Muscle of leg (tissue), 3 donors: ENCODE measurements at regions not wholly inside any gene's neighbourhood (a gene's known extent, or its start where the extent isn't known, plus 50 kb on each side); places are given as distances from the start of the nearest gene placed in this dataset.
"Not testable (repeated sequence)": the region's sequence is repeated elsewhere in the genome, so short reads cannot be mapped to it uniquely, and the experiment has no call there.

ENCODE experiments used
- DNase-seq: peaks from one replicate; pipeline ENCODE4 v3.0.0; 2013
- H3K27ac ChIP-seq: one replicate; pipeline ENCODE4 v1.5.1; 2013; ENCODE audit warnings: mild to moderate bottlenecking, low read length, control low read depth
- H3K27me3 ChIP-seq: one replicate; pipeline ENCODE4 v1.6.1; 2013; ENCODE audit warnings: low read length; ENCODE audit not compliant: control insufficient read depth, insufficient read depth
- H3K36me3 ChIP-seq: one replicate; pipeline ENCODE4 v1.6.1; 2013; ENCODE audit warnings: low read length; ENCODE audit not compliant: control insufficient read depth, insufficient read depth
- H3K4me1 ChIP-seq: one replicate; pipeline ENCODE4 v1.6.1; 2013; ENCODE audit warnings: low read length; ENCODE audit not compliant: control insufficient read depth, insufficient read depth
- H3K4me3 ChIP-seq: one replicate; pipeline ENCODE4 v1.5.1; 2013; ENCODE audit warnings: low read length, control low read depth
- H3K9me3 ChIP-seq: replicated peaks from 2 replicates; pipeline ENCODE4 v1.6.1; 2013; ENCODE audit warnings: low read depth, low read length; ENCODE audit not compliant: control insufficient read depth
- WGBS: methylation state at CpG from one replicate; pipeline ENCODE4 v1.1.5; 2013; ENCODE audit warnings: missing lambda C conversion rate; ENCODE audit not compliant: insufficient coverage; 5-methylcytosine and 5-hydroxymethylcytosine counted together

- H3K4me3 ChIP-seq, H3K4me1 ChIP-seq, H3K27ac ChIP-seq, H3K9me3 ChIP-seq, H3K36me3 ChIP-seq, H3K27me3 ChIP-seq, DNase-seq: not testable (repeated sequence)
- 92% methylated on average over 4 of the region's 7 CpGs for WGBS
Measured at GRCh38 chr10:33853221-33853620, 518.8 kb upstream of the NRP1 start.

DNA sequence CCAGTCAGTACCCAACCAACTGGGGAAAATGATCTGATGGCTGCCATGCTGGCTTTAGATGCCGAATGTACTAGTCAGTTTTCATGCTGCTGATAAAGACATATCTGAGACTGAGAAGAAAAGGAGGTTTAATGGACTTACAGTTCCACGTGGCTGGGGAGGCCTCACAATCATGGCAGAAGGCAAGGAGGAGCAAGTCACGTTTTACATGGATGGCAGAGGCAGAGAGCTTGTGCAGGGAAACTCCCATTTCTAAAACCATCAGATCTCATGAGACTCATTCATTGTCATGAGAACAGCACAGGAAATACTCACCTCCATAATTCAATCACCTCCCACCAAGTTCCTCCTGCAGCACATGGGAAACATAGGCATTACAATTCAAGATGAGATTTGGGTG is 508.9 kb upstream of the NRP1 start:
- Histone ChIP-seq H3K36me3 (no peaks in the 10 kb centered on the region), H3K9me3 (peaks cover 2% of the 10 kb centered on the region), H3K27me3 (no peaks in the 10 kb centered on the region), H3K4me1 (no peaks in the 10 kb centered on the region), H3K27ac (no peak overlapping the region), H3K4me3 (no peak overlapping the region)
- no peak for DNase-seq
- WGBS, result 100% methylated on average over 1 of the region's 3 CpGs

DNA sequence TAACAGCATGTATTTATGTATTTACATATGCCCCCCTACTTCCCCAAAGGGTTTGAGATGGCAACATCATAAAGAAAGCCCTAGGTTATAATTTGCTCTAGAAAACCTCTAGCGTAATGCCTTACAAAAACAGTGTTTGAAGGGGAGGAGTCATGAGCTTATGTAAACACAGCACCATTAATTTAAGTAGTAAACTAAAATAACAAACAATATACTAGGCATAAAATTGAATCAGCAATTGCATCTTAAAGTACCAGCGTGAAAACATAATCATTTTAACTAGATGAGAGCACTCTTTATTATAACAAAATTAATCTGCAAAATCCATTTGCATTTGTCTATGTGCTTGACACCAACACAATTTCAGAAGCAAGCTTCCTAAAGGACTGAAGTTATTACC is 507.2 kb upstream of the NRP1 start:
- no CpG with 5 or more reads among the region's 2 CpGs for WGBS
- Histone ChIP-seq H3K4me3 (no peak overlapping the region), H3K36me3 (no peaks in the 10 kb centered on the region), H3K27ac (no peak overlapping the region), H3K4me1 (no peaks in the 10 kb centered on the region), H3K9me3 (peaks cover 2% of the 10 kb centered on the region), H3K27me3 (no peaks in the 10 kb centered on the region)
- no peak for DNase-seq

- no peak for DNase-seq
- Histone ChIP-seq H3K4me1 (no peaks in the 10 kb centered on the region), H3K27me3 (no peaks in the 10 kb centered on the region), H3K9me3 (peaks cover 2% of the 10 kb centered on the region), H3K4me3 (no peak overlapping the region), H3K36me3 (no peaks in the 10 kb centered on the region), H3K27ac (no peak overlapping the region)
- no CpG with 5 or more reads among the region's 3 CpGs for WGBS
Measured at GRCh38 chr10:33838731-33839130, 504.3 kb upstream of the NRP1 start.

DNA sequence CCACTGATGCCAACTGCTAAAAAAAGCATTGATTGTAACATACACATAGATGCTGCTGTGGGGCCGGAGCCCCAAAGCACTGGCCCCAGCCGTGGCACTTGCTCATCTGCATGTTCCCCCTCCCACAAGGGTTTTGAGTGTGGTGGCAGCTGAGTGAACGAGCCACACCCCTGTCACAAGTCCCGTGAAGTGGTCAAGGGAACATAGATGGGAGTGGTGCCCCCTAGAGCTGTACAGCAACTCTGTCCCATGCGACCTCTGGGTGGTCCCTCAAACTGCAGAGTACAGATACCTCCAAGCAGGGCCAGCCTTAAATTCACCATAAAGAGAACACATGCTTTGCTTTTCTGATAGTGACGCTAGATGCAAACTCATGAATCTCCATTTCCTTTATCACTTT is 503.3 kb upstream of the NRP1 start:
- 94% methylated on average over 3 of the region's 6 CpGs for WGBS
- no peaks in the 10 kb centered on the region for H3K36me3 ChIP-seq

GRCh38 chr10:33835556-33835955 is 501.1 kb upstream of the NRP1 start:
- Histone ChIP-seq H3K4me1 (no peaks in the 10 kb centered on the region), H3K27me3 (no peaks in the 10 kb centered on the region), H3K36me3 (no peaks in the 10 kb centered on the region), H3K4me3 (no peak overlapping the region), H3K27ac (no peak overlapping the region), H3K9me3 (no peaks in the 10 kb centered on the region)
- DNase-seq, result no peak
- WGBS, result no CpG with 5 or more reads among the region's 1 CpG

More for the DNA sequence above, 503.3 kb upstream of the NRP1 start:
- Histone ChIP-seq H3K27ac (no peak overlapping the region), H3K4me3 (no peak overlapping the region), H3K4me1 (no peaks in the 10 kb centered on the region), H3K27me3 (no peaks in the 10 kb centered on the region), H3K9me3 (no peaks in the 10 kb centered on the region)
- no peak for DNase-seq

GRCh38 chr10:33833566-33833965 is 499.1 kb upstream of the NRP1 start:
- Histone ChIP-seq H3K27me3 (no peaks in the 10 kb centered on the region), H3K9me3 (no peaks in the 10 kb centered on the region), H3K36me3 (no peaks in the 10 kb centered on the region), H3K27ac (no peak overlapping the region), H3K4me3 (no peak overlapping the region), H3K4me1 (no peaks in the 10 kb centered on the region)
- 90% methylated on average over 3 of the region's 5 CpGs for WGBS
- DNase-seq, result no peak

GRCh38 chr10:33832124-33832787 is 497.8 kb upstream of the NRP1 start:
- Histone ChIP-seq H3K9me3 (no peaks in the 10 kb centered on the region), H3K4me3 (no peak overlapping the region), H3K27ac (no peak overlapping the region), H3K27me3 (no peaks in the 10 kb centered on the region), H3K4me1 (no peaks in the 10 kb centered on the region), H3K36me3 (no peaks in the 10 kb centered on the region)
- no CpG with 5 or more reads among the region's 4 CpGs for WGBS
- no peak for DNase-seq

DNA sequence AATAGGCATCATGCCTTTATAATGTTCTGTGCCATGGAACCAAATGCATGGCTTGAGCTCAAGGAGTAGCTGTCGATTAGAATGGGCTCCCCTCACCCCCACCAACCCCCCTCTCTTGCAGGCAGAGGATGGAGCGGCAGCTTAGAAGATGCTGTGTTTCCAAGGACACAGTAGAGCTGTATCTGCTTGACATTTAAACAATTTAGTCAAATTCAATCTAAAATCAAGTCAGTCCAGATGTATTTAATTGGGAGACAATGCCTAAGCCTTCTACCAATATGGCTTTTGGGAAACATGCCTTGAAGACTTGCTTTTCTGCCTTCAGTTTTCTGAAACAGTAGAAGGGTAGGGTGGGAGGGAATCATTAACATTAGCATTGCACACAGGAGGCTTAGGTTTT is 497.1 kb upstream of the NRP1 start:
- Histone ChIP-seq H3K4me3 (no peak overlapping the region), H3K9me3 (no peaks in the 10 kb centered on the region), H3K4me1 (no peaks in the 10 kb centered on the region), H3K27ac (no peak overlapping the region), H3K27me3 (no peaks in the 10 kb centered on the region), H3K36me3 (no peaks in the 10 kb centered on the region)
- no CpG with 5 or more reads among the region's 2 CpGs for WGBS
- no peak for DNase-seq

GRCh38 chr10:33829899-33830298 is 495.4 kb upstream of the NRP1 start:
- DNase-seq, H3K36me3 ChIP-seq, H3K9me3 ChIP-seq, H3K27me3 ChIP-seq, H3K27ac ChIP-seq, H3K4me1 ChIP-seq, H3K4me3 ChIP-seq: not testable (repeated sequence)
- 100% methylated on average over 1 of the region's 3 CpGs for WGBS

- H3K4me1 ChIP-seq, result no peaks in the 10 kb centered on the region
- no peak overlapping the region for H3K27ac ChIP-seq
- H3K9me3 ChIP-seq, result no peaks in the 10 kb centered on the region
- H3K4me3 ChIP-seq, result no peak overlapping the region
- H3K27me3 ChIP-seq, result no peaks in the 10 kb centered on the region
- H3K36me3 ChIP-seq, result no peaks in the 10 kb centered on the region
- no peak for DNase-seq
- 81% methylated on average over 3 of the region's 4 CpGs for WGBS
Measured at GRCh38 chr10:33828592-33828991, 494.1 kb upstream of the NRP1 start.
